NCI-H510A (cell line): ENCODE measurements at regions not wholly inside any gene's neighbourhood (a gene's known extent, or its start where the extent isn't known, plus 50 kb on each side); places are given as distances from the start of the nearest gene placed in this dataset.
"Not testable (repeated sequence)": the region's sequence is repeated elsewhere in the genome, so short reads cannot be mapped to it uniquely, and the experiment has no call there.

Experiments
- DNase-seq: peaks from one replicate; lab custom pipeline; 2025; lab: John Stamatoyannopoulos, UW

DNA sequence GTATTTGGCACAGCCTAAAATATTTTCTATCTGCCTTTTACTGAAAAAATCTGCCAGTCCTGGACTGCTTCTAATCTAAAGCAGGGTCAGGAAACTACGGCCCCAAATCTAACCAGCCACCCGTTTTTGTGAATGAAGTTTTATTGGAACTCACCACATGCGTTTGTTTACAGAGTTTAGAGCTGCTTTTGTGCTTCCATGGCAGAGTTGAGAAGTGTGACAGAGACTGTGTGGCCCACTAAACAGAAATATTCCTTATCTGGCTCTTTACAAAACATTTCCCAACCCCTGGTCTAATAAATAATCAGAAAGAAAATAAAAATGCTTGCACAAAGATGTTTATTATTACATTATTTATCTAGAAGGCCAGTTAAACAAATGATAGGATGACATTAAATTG, 110.2 kb downstream of the COPRS start:
- DNase-seq, result no peak

DNA sequence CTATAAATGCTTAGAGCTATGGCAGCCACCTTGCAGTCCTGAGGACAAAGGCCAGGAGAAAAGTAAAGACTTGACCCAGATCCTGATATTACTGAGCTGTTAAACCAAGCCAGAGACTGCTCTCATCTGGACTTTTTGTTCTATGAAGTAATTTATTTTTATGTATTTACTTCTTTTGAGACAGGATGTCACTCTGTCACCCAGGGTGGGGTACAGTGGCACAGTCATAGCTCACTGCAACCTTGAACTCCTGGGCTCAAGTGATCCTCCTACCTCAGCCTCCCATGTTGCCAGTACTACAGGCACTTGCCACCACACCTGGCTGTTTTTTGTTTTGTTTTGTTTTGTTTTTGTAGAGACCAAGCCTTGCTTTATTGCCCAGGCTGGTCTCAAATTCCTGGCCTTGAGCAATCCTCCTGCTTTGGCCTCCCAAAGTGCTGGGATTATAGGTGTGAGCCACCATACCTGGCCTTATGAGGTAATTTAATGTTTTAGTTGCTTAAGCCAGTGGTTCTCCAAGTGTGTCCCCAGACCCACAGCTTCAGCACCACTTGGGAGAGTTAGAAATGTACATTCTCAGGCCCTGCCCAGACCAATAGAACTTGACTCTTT, 112.1 kb downstream of the COPRS start:
- DNase-seq, result no peak

DNA sequence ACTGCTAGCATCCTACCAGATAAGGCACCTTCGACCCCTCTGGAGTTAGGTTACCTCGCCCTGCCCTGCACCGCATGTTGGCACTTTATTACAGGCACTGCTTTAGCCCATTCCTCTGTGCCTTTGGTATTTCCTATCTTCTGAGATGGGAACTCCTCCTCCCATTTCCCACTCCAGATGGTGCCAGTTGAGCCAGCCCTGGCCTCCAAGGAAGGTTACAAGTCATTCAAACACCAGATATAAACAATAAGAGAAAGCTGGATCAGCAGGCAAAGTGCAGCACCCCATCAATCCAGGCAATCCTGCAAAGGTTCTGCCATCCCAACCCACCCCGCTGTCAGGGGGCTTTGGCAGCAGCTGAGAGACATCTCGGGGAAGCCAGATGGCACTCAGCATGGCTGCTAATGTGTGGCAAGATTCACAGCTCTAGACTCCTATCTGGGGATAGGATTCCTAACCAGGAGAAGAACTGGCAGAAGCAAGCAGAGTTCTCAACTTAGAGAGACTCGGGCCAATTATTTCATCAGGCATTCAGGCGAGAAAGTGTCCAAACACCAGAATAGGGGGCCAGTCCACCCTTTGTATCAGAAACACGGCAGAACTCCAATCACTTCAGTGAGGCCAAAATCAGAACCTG, 113.0 kb downstream of the COPRS start:
- no peak for DNase-seq

DNA sequence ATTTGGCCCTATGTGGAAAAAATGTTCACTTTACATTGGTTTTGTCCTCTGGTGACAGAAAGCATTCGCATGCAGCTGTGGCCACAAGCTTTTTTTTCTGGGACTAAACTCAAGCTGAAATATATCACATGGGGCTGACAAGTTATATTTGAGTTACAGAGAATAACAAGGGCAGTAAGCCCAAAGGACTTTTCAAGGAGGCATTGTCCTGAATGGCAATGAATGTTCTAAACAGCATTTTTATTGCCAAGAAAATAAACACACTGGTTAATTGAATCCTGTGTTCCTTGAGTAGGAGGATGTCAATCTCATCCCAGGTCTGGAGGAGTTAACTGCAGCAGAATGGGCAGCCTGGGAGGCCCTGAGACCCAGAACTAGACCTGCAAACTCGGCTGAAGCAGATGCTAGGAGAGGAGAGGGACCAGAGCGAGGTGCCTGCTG, 114.5 kb downstream of the COPRS start:
- no peak for DNase-seq

DNA sequence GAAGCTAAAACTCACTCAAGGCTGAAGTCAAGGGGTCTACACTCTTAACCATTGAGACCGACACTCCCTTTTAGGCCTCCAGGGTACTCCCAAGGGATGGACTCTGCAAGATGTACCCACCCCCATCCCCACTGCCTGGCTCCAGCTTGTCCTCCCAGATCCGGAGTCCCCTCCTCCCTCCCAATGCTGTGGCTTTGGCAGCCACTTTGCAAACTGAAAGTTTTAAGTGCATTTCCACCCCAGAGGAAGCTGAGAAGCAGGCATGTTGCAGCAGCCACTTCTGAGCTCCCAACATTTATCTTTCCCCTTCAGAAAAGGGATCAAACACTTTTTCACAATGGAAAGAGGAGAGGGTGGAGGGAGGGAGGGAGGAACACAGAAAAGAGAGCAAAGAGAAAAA, 115.2 kb downstream of the COPRS start:
- DNase-seq, result no peak

DNA sequence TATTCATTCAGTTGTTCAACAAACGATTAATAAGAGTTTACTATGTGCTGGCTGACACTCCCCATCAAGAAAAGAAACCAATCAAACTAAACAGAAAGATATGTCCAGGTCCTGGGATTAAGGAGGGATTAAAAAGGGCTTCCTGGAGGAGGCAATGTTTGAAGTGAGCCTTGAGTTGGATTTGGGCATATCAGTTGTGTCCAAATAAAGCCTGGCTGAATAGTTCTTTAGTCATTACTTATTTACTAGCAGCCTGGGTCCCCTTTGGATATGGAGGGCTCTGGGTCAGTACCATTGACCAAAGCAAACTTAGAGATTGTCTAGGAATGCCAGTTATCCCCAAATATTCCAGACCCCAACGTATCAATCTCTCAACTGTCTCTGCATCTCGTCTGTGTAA, 117.7 kb downstream of the COPRS start:
- no peak for DNase-seq

DNA sequence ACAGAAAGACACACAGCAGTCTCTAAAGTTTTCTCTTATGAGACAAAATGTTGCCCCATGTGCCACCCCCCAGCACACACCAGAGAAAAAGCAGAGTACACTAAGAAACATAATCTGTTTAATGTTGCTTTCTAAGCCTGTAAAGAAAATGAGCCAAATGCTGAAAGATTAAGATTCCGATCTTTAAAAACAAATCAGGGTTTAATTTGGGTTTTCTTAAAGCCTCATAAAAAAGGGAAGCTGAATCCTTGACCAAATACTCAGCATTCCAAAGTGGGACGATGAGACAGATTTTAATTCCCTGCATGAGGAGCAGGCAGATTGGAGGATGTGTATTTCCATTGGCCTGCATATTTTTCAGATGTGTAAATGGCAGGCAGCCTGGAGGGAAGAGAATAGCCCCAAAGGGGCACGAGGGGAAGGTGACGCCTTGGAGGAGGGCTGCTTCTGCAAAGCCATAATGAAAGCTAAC, 118.4 kb downstream of the COPRS start:
- DNase-seq, result no peak

DNA sequence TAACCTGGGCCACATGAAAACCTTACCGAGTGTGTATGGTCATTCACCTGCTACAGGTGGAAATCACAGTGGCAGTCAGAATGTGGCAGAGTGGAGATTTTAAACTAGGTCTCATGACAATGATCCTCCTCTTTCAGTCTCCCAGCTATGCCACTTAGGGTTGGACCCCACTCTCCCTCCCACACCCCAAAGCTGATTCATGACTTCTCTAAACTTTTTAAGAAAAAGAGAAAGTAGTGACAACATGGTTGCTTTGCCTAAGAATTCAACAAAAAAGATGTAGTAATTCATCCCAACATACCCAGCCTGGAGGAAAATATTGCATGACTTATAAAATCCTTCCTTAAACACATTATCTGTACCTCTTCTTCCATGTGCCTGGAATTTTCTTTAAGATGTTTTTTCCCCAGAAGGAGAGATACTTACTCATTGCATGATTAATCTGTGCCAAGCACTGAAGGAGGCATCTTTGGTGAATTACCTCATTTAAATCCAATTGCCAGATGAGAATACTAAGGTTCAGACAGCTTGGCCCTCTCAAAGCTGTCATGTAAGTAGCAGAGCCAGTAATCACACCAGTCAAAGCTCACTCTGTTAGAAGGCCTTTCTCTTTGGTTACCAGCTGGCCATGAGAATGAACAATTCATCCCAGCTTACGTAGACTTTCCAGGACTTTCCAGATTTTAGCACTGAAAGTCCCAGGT, 119.9 kb downstream of the COPRS start:
- DNase-seq, result no peak

DNA sequence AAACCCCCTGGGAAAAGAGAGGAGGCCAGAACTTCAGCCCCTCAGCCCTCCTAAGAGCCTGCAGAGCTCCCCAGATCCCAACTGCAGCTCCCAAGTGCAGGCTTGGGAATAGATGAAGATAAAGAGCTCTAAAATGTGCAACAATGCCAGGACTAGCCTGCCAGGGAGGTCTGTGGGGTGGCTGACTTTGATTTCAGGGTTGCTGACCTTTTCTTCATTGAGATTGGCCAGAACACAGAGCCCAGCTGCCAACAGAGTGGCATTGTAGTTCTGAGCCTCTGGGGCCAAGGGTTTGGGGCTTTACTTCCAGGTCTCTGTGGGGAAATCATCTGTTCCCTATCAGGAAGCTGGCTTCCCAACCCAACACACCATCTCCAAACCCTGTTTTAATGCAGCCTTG, 120.6 kb downstream of the COPRS start:
- DNase-seq, result no peak

DNA sequence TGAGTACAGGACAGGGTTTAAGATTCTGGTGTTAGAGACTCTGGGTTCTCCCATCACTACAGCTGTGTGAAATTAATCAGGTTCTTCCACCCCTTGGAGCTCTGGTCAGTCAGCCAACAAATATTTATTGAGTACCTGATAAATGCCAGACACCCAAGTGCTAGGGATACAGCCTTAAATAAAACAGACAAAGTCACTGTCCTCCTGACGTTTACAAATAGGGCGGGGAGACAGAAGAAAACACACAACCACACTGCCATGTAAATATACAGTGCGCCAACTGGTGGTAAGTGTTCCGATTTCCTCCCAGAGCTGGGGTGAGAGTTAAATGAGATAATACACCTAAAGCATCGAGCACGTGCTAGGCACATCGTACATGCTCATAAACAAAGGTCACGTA, 121.0 kb downstream of the COPRS start:
- DNase-seq, result no peak

DNA sequence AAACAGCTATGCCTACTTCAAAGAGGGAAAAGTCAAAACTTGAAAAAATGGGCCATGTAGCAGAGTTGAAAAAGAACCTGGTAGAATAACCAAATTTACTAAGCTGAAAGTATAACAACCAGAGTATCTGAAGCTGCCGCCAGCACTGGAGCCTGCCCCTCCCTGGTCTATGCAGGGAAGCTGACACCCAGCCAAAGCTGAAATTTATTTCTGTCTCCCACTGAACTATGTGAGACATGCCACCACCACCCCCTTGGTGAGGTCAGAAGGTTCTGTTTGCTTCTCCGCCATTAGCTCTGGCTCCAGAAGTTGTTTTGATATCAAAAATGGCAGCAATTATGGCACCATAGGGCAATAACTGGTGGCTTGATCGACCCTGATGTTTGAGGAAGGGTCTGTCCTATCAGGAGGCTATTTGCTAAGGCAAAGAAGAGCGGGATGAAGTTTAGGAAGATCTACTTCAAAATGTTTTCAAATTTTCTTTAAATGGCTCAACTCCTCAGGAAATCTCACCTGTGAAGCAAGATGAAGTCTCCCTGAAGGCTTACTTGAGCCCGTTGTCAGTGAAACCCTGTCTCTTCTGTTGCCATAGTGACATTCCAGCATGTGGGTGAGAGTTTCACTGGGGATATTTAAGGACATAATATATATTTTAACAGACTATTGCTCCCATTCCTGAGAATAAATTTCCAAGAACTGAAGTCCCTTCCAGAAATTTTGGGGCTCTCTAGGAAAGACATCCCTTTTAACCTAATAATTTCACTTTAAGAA, 122.0 kb downstream of the COPRS start:
- no peak for DNase-seq

DNA sequence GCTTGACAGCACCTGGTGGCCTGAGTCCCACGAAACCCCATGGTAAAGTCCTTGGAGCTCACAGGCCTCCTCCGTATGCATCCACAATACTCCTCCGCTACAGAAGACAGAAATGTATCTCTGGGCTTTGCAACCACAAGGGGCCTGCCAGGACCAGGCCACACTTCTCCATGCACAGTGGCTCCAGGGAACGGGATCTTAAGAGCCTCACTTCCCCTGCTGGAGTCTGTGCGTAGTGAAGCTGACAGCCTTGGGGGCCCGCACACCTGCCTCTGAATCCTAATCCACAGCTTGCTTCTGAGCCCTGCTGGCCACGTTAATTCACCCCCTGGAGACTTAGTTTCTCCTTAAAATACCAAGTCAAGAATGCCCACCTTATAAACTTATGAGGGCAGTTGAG, 125.7 kb downstream of the COPRS start:
- no peak for DNase-seq

DNA sequence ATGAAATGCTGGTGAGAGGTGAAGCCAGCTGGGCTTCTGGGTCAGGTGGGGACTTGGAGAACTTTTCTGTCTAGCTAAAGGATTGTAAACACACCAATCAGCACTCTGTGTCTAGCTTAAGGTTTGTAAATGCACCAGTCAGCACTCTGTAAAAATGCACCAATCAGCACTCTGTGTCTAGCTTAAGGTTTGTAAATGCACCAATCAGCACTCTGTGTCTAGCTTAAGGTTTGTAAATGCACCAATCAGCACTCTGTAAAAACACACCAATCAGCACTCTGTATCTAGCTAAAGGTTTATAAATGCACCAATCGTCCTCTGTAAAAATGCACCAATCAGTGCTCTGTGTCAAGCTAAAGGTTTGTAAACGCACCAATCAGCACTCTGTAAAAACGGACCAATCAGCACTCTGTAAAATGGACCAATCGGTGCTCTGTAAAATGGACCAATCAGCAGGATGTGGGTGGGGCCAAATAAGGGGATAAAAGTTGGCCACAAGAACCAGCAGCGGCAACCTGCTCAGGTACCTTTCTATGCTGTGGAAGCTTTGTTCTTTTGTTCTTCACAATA, 127.4 kb downstream of the COPRS start:
- DNase-seq, result not testable (repeated sequence)

DNA sequence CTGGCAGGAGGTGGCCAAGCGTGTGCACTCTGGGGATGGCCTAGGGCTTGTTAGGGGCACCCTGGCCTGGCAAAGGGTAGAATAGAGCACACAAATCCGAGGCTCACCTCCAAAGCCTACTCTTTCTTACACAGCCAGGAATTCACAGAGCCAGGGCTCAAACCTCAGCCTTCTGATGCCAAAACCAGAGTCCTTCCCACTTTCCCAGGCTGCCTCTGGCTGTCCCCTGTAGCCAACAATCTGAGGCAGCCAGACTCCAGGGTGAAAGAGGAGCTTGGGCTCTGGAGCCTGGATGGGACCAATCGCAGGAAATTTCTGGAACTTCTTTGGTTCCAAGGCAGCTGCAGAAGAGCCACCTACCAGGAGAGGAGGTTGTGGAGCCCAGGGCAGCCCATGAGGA, 127.9 kb downstream of the COPRS start:
- DNase-seq, result no peak

DNA sequence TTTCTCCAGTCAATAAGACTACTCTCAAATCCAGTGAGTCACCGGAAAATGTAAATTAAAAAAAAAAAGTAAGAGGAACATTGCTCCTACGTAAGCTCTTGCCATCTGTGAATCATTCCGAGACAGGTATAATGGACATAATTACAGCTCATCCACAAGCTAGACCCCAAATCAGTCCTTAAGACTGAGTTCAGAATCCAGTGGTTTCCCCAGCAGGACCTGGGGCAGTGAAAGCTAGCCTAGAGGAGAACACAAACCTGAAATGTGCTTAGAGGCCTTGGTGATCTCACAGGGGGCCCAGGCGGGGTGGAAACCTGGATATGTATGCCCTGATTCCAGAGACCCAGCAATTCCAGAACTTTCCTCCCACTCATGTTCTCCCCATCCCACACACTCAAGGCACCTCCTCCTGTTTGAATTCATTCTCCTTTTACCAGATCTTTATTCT, 132.0 kb downstream of the COPRS start:
- no peak for DNase-seq

DNA sequence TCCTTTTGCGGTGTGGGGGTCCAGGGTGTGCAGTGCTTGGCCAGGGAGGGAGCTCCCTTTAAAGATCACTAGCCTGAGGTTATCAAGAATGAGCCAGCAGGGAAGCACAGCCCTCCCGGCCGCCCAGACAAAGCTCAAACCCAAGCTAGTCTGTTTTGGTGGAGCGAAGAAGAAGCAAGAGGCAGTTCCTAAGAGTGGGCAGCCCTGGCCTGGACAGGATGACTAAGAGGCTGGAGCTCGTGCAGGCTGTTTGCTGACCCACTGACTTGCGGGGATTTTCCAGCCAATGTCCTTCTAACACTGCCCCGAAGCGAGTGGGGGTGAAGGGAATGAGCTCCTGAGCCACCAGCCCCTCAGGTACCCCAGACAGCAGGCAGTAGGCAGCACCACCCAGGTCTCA, 134.4 kb downstream of the COPRS start:
- no peak for DNase-seq

DNA sequence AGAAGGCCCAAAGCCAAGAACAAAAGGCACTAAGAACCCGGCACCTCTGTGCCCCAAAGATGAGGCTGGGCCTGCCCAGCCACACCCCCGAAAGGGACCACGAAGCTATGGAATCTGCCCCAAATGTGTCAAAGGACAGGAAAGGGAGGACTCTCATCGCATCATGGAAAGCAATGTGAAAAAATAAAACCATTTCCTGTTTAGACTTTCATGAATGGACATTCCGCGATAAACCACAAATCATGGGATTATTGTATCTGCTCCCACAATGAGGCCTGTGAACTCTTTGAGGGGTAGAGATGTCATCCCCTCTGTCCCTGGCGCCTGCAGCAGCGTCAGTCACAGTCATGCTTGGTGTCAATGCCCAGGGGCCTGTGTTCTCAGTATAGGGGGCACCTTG, 135.0 kb downstream of the COPRS start:
- no peak for DNase-seq

DNA sequence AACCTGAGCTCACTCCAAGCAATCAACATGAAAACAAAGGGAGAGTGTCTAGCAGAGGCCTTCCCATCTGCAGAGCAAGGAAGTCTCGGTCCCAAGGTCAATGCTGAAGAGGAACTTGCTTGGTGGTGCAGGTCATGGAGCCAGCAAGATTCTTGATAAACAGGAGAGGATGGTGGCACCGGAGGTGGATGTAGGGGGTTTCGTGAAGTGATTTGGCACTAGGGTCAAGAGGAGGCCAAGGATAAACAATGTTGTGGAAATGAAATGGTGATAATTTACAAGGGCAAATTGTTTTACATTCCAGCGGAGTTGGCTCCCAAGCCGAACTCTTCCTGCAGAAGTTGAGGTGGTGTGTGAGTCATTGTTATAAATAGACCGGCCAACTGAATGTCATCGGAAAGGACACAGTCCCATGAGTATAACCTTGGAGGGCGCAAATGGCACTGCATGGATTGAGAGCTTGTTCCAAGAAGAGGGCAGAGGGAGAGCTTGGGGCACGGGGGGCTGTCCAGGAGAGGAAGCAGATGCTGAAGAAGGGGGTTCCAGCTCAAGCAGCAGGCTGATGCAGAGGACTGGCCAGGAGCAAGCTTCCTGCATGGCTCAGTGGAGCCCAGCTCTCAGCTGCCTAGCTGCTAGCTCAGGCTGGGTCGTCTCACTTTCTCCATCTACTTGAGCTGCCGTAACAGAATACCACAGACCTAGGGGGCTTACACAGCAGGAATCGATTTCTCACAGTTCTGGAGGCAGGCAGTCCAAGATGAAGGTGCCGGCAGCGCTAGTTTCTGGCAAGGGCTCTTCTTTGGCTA, 136.6 kb downstream of the COPRS start:
- DNase-seq, result no peak

DNA sequence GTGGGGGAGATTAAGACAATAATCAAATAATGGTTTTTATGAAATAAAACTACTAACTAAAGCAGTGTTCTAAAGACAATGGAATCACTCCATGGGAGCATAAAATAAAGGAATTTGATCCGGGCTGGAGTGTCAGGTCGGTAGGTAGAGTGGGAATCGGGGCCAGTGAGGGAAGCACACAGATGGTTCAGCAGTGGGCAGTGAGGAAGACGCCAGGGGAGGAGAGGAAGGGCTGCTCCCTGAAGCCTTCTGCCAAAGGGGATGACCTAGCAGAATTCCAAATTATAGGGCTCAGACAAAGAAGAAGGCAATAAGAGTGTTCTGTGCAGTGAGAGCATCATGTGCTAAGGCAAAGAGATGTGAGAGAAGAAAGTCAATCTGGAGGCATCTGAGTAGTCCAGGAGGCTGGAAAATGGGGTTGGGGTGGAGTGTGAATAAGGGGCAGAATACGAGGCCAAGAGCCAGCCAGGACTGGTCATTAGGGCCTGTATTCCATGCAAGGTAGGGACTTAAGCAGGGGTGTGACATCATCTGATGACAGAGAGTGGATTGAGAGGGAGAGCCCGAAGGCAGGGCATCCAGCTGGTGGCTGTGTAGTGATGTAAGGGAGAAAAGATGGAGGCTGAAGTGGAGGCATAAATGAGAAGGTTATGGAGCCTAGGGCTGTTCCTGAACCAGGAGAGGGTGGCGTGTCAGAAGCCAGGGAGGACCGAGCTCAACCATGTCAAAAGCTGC, 137.6 kb downstream of the COPRS start:
- DNase-seq, result no peak

DNA sequence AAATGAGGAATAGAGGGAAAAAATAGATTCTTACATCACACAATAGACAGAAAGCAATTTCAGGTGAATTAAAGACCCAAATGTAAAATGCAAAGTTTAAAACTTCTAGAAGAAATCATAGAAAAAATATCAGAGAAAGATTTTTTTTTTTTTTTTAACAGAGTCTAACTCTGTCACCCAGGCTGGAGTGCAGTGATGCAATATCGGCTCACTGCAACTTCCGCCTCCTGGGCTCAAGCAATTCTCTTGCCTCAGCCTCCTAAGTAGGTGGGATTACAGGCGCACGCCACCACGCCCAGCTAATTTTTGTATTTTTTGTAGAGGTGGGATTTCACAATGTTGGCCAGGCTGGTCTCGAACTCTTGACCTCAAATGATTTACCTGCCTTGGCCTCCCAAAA, 141.8 kb downstream of the COPRS start:
- not testable (repeated sequence) for DNase-seq

DNA sequence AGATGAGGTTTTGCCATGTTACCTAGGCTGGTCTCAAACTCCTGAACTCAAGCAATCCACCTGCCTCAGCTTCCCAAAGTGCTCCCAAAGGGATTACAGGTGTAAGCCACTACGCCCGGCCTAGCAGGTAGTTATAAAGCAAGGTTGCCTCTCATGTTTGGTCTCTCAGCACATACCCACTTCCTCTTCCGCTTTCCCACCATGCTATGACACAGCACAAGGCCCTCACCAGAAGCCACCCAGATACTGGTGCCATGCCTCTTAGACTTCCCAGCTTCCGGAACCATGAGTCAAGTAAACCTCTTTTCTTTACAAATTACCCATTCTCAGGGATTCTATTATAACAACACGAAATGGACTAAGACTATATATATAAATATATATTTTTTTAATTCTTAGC, 143.6 kb downstream of the COPRS start:
- no peak for DNase-seq
